Activated CD4-positive, alpha-beta T cell treated with anti-CD3 and anti-CD28 coated beads for 1 hour (primary cell): ENCODE measurements at regions not wholly inside any gene's neighbourhood (a gene's known extent, or its start where the extent isn't known, plus 50 kb on each side); places are given as distances from the start of the nearest gene placed in this dataset.

ENCODE experiments used
- DNase-seq: peaks from one replicate; pipeline ENCODE4 v3.0.0-alpha.2; 2020

GRCh38 chr14:104377256-104377655 is 202.3 kb upstream of the C14orf180 start:
- DNase-seq = no peak

GRCh38 chr14:104378698-104379113 is 200.9 kb upstream of the C14orf180 start:
- DNase-seq = no peak

- DNase-seq = no peak
Measured at GRCh38 chr14:104382361-104383087, 197.0 kb upstream of the C14orf180 start.

- no peak for DNase-seq
Measured at GRCh38 chr14:104383088-104383995, 196.2 kb upstream of the C14orf180 start.

GRCh38 chr14:104383996-104384775 is 195.4 kb upstream of the C14orf180 start:
- no peak for DNase-seq

- DNase-seq = no peak
Measured at GRCh38 chr14:104384776-104385071, 194.8 kb upstream of the C14orf180 start.

- DNase-seq = no peak
Measured at GRCh38 chr14:104385111-104385510, 194.5 kb upstream of the C14orf180 start.

- DNase-seq = peak; percentile 2
Measured at GRCh38 chr14:104385531-104386101, 193.9 kb upstream of the C14orf180 start.

GRCh38 chr14:104386151-104386841 is 193.3 kb upstream of the C14orf180 start:
- DNase-seq = peak; percentile 7

- DNase-seq = peak; percentile 5
Measured at GRCh38 chr14:104387022-104388010, 192.2 kb upstream of the C14orf180 start.

- peak; percentile 3 for DNase-seq
Measured at GRCh38 chr14:104388011-104388521, 191.5 kb upstream of the C14orf180 start.

- no peak for DNase-seq
Measured at GRCh38 chr14:104388541-104389325, 190.8 kb upstream of the C14orf180 start.

- DNase-seq = no peak
Measured at GRCh38 chr14:104389326-104390220, 190.0 kb upstream of the C14orf180 start.

GRCh38 chr14:104390221-104390931 is 189.2 kb upstream of the C14orf180 start:
- no peak for DNase-seq

- DNase-seq = no peak
Measured at GRCh38 chr14:104390941-104391901, 188.3 kb upstream of the C14orf180 start.

- no peak for DNase-seq
Measured at GRCh38 chr14:104392001-104392395, 187.6 kb upstream of the C14orf180 start.
